ENCODE measurements at regions not wholly inside any gene's neighbourhood (a gene's known extent, or its start where the extent isn't known, plus 50 kb on each side); places are given as distances from the start of the nearest gene placed in this dataset.
"Not testable (repeated sequence)": the region's sequence is repeated elsewhere in the genome, so short reads cannot be mapped to it uniquely, and the experiment has no call there.

DNA sequence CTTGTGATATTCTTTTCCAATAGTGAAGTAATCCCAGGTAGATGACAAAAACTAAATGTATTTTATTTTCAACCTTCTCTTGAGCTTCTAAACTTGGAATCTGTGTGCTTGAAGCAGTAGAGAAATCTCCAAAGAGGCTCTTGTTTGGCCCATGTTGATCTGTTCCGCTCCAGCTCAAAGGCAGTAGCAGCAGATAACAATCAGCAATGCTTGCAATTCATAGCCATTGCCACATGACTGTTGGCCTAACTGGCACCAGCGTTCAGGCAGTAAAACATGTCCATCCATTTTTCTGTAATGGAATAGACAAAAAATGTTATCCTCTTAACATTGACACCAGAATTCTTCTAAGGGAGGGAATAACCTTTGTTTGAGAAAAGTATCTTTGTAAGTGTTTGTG is 270.7 kb upstream of the MSX2 start:
- no peak for DNase-seq

- DNase-seq: no peak
Observed at GRCh38 chr5:174454464-174454863, 269.9 kb upstream of the MSX2 start.

GRCh38 chr5:174454890-174455289 is 269.5 kb upstream of the MSX2 start:
- DNase-seq: no peak

- no peak for DNase-seq
Observed at GRCh38 chr5:174455301-174455700, 269.1 kb upstream of the MSX2 start.

- DNase-seq: no peak
Observed at GRCh38 chr5:174457141-174457678, 267.2 kb upstream of the MSX2 start.

- DNase-seq: no peak
Observed at GRCh38 chr5:174459071-174459702, 265.2 kb upstream of the MSX2 start.

- DNase-seq: no peak
Observed at GRCh38 chr5:174459832-174460448, 264.4 kb upstream of the MSX2 start.

GRCh38 chr5:174462129-174462528 is 262.3 kb upstream of the MSX2 start:
- DNase-seq: no peak

DNA sequence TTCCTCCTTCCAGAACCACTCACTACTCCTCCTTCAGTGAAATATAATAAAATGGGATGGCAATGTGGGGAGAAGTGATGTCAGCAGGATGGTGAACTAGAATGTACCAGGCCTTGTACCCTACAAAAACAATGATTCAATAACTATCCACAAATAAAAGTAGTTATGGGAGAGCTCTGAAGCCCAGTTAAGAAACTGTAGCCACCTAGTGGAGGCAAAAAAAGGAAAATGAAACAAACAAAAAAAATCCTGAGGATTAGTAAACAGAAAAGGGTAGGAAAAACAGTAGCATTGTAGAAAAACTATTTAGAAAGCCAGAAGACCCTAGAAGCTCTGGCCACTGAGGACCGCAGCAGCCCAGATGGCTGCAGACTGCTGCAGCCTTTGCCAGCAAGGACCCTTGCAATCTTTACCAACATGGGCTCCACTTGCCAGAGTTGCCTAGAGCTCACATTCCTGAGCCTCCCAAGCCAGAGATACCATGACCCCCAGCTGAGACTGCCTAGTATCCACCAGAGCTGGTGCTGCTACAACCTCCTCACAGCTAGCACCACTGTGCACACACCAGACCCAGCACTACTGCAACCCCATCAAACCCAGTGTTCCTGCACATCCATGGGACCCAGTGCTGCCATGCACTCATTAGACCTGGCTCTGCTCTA is 259.7 kb upstream of the MSX2 start:
- no peak for DNase-seq

DNA sequence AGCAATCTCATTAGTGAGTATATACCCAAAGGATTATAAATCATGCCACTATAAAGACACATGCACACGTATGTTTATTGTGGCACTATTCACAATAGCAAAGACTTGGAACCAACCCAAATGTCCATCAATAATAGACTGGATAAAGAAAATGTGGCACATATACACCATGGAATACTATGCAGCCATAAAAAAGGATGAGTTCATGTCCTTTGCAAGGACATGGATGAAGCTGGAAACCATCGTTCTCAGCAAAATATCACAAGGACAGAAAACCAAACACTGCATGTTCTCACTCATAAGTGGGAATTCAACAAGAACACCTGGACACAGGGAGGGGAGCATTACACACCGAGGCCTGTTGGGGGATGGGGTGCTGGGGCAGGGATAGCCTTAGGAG is 252.9 kb upstream of the MSX2 start:
- not testable (repeated sequence) for DNase-seq

DNA sequence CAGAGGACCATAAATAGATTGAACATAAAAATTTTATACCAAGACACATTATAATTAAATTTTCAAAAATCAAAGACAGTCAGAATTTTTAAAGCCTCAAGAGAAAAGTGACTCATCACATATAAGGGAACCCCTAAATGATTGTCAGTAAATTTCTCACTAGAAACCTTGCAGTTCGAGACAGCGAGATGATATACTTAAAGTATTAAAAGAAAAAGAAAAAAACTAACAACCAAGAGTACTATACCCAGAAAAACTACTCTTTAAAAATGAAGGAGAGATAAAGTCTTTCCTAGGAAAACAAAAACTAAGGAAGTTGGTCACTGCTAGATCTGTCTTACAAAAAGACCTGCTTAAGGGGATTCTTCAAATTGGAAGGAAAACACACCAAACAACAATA is 251.4 kb upstream of the MSX2 start:
- DNase-seq: no peak

GRCh38 chr5:174476001-174476400 is 248.4 kb upstream of the MSX2 start:
- DNase-seq: not testable (repeated sequence)

DNA sequence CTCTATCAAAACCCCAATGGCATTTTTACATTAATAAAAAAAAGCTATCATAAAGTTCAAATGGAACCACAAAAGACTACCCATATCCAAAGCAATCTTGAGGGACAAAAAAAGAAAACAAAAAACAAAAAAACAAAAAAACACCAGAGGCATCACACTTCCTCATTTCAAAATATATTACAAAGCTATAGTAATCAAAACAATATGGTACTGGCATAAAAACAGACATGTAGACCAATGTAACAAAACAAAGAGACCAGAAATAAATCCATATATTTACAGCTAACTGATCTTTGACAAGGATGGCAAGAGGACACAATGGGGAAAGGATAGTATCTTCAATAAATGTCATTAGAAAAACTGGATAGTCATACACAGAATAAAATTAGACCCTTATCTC is 245.1 kb upstream of the MSX2 start:
- DNase-seq: no peak

- DNase-seq: no peak
Observed at GRCh38 chr5:174481737-174482136, 242.6 kb upstream of the MSX2 start.

GRCh38 chr5:174482607-174483024 is 241.8 kb upstream of the MSX2 start:
- DNase-seq: no peak

GRCh38 chr5:174483411-174483810 is 241.0 kb upstream of the MSX2 start:
- no peak for DNase-seq

- DNase-seq: no peak
Observed at GRCh38 chr5:174489215-174489614, 235.2 kb upstream of the MSX2 start.

- no peak for DNase-seq
Observed at GRCh38 chr5:174489920-174490597, 234.3 kb upstream of the MSX2 start.

DNA sequence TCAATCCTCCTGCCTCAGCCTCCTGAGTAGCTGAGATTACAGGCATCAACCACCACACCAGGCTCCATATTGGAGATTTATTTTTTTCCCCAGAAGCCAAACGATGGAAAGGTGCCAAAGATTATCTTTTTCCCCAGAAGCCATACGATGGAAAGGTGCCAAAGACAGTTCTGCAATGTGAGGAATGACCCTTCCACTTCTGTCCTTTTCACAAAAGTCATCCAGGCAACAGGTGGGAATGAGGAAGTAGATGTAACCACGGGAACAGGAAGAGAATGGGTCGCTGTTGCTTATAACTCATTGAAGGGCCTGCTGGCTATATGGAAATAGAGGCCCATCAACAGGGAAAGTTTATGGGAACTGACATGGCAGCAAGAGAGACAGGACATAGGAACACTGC is 233.7 kb upstream of the MSX2 start:
- no peak for DNase-seq

GRCh38 chr5:174491265-174491664 is 233.1 kb upstream of the MSX2 start:
- no peak for DNase-seq

DNA sequence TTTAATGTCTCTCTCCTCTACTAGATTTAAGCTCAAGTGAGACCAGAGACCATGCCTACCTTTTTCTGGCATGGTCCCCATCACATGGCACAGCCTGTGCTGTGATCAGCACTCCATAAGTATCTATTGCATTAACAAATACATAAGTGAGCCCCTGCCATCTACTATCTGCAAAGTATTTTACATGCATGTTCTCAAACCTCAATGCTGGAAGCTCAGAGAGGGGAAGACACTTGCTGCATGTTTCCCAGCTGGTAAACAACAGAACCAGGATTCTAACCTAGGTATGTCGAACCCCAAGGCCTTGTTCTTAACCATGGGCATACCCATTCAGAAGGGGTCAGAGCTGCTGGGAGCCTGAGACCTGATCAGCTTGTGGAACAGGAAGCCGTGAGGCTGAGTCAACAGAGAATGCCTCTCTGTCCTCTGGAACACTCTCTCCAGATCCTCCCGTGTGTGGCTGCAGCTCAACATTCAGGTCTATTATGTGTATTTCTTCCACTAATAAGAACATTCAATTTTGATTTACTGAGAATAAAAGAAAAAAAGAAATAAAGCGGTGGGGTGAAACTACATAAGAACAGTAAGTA is 232.5 kb upstream of the MSX2 start:
- no peak for DNase-seq

GRCh38 chr5:174493530-174493929 is 230.9 kb upstream of the MSX2 start:
- no peak for DNase-seq

GRCh38 chr5:174497939-174498338 is 226.4 kb upstream of the MSX2 start:
- DNase-seq: not testable (repeated sequence)

All from activated CD8-positive, alpha-beta memory T cell treated with anti-CD3 and anti-CD28 coated beads, Interleukin-2, amount 50 U/mL, for 4 hours (primary cell).